ENCODE measurements at regions not wholly inside any gene's neighbourhood (a gene's known extent, or its start where the extent isn't known, plus 50 kb on each side); places are given as distances from the start of the nearest gene placed in this dataset.

DNA sequence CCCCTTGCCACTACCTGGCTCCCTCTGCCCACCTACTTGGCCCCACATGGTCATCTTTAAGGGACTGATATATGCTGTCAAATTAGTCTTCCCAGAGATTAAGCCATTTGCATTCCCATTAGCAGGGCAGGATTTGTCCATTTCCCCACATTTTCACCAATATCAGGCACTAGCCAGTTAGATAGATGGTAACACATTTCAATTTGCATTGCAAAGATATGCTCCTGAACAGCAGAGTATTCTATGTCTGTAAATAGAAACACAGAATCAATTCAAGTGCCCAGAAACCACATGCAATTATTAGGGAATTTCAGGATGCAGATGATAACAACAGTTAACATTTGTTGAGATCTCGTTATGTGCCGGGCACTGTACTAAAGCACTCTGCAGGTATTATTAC, 92.6 kb upstream of the IL12B start:
- DNase-seq, result no peak

DNA sequence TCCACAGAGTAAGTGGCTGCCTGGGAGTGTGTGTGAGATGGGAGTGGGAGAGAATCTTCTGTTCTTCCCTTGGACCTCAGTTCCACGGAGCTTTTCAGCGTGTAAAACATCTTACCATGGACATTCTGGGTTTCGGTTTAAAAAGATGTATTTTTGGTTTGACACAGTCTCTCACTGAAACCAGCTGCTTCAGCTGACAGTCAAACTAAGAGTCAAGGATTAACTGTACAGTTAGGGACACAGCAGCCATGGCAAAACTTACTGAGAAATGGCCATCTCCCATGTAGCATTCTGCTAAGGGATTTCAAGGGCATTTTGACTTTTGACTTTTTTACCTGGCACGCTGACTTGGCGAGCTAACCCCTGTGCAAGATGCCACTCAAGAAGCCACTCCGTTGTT, 93.8 kb upstream of the IL12B start:
- DNase-seq, result no peak

DNA sequence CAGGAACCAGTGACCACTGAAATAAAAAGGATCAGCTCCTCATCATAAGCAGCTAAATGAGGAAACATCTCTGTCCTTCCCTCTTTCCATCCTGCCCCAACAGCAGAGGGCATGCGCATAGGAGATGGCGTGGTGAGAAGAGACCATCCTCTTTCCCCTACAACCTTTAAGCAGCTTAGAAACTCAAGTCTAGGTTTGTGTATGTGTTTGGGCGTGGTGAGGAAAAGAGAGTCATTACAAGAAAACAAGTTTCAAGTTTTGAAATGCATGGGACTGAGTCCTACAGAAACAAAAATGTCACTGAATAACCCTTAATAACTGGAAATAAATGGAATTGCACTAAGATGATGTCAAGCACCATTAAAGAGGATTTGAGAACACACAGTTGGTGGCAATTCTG, 96.4 kb upstream of the IL12B start:
- DNase-seq, result no peak

DNA sequence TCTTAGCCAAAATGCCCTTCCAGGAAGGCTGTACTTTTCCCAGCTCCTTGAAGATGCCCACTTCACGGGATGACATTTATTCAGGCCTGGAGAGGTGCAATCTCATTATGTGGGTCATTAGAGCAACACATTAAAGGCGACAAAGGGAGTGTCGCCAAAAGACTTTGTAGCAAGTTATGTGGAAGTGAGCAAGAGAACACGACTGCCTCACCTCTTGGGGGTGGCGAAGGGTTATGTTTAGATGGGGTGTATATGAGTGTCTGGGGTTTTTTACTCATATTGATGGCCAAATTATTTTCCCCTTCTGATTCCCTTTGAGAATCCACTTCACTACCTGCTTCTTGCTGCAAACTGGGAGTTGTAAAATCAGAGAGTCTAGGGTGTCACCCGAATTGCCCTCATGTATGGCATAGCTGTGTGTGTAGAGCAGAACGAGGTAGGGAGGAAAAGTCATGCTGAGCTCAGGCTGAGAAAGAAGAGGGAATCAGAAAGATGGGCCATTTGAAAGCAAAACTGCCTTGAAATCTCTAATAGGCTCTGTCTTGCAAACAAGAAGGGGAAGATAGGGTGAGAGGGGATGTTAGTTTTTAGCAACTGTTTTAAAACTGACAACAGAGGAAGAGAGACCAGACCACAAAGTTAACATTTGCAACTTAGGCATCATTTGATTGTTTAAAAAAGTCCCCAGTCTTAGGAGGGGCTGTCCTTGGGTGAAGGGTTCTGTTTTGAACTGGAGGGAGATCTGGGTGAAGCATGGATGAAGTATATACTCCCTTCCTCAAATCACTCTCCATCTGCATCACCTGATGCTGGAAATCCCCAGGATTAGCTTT, 97.1 kb upstream of the IL12B start:
- peak in 2 of 4 experiments; percentile 4 to 25 for DNase-seq

DNA sequence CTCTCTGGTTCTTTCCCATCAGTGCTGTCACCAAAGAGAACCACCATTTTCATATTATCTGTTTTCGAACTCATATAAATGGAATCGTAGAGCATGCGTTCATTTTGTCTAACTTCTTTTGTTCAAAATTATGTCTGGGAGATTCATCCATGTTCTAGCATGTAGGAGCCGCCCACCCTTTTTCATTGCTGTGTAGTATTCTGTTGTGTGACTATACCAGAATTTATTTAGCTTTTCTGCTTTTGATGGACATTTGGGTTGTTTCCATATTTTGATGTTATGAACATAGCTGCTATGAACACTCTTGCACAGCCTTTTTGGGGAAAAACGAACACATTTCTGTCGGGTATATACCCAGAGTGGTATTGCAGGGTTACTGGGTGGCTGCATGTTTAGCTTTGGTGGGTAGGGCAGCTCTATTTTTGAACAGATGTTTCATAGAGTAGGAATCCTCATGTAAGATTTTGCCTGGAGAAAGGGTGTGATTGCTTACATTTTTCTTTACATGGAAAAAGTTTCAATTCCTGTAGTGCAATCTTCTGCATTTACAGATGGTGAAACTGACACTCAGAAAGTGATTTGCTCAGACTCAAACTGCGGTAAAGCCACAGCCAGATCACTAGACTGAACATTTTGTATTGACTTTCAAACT, 100.2 kb upstream of the IL12B start:
- DNase-seq, result no peak

DNA sequence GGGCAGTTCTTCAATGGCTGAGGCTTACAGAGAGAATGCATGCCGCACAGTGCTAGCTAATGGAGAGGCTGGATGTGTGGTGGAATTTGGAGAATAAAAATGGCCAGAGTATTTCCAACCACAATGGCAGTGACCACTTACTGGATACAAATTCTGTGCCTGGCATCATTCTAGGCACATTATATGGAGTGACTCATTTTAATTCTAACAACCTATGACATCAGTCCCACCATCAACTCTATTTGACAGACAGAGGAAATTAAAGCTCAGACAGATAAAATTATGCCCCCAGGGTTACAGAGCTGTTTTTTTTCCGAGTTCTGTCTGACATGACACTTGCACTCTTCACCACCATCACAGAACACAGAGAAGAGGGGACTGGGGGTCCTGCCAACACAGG, 105.6 kb upstream of the IL12B start:
- DNase-seq, result no peak

DNA sequence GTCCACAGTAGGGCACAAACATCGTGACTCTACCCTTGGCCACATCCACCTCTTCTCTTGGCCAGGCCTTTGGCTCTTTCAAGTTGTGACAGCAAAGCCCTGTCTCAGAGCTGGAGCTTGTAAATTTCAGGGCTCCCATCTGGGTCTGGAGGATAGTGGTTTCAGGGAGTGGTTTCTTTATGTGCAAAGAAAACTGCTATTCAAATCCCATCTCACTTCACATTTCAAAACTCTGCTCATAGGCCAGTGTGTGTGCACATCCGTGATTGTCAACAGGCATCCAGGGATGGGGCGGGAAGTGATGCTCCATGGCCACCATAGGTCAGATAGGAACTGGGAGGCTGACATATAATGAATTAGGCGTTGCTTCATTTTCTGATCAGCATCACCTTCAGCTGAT, 107.8 kb upstream of the IL12B start:
- DNase-seq, result no peak

DNA sequence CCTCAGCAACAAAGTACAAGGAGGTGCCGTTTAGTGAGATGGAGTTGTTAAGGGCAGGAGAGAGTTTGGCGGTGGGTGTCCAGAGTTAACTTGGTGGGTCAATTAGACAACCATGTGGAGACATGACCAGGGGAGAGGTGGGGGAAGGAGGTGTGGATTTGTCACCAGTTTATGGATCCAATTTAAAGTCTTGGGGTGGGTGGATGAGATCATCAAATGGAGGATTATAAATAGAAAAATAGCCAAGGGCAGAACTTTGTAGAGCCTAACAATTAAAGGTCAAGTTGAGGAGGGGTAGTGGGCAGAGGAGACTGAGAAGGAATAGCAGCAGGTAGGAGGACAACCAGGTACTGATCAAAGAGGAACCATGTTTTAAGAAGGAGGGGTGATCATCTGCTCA, 108.7 kb upstream of the IL12B start:
- no peak for DNase-seq

DNA sequence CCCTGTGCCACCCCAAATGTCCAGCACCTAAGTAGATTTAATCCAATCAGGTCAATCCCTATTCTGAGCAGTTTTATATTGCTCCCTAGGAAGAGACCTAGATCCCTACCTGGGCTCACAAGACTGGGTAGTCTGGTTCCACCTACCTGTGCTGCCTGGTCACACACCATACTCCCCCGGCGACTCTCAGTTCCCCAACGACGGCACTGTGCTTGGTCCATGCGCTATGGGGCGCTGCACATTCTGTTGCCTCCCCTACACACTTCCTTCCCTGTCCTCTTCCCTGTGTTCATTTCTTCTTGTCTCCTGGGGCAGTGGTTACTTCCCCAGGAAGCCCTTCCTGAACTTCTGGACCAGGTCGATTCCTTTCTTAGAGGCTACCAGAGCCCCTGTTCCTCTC, 109.9 kb upstream of the IL12B start:
- no peak for DNase-seq

DNA sequence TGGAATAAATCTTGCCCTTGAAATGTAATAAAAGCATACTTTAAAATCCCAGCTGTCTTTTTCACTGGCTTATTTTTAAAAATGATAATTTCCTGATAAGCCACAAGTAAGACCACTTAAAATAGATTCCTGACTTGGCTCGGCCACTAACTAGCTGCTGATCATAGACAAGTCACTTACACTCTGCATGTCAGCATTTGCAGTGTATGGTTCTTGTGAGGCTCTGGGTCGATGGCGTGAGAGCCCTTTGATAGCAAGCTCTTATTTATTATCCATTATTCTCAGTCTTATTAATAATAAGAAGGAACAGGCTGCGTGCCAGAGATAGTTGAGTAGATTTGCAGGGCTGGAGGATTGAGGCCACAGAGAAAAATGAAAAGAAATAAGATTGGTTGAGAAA, 110.7 kb upstream of the IL12B start:
- no peak for DNase-seq

DNA sequence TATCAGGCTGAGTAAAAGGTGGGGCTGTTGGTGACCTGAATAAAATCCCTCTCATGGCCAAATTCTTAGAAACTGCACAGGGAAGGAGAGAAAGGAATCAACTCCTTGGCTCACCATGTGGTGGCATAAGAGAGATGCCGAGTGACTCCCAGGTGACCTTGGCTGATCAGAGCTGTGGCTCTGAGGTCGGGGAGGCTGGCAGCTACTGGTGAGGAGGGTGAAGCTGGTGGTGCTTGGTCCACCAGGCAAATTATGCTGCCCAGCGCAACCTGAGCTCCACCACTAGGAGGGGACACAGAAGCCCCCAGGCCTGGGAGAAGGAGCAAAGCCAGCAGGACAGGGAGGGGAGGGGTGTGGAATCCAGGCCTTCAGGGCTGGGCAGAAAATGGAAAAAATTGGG, 111.2 kb upstream of the IL12B start:
- no peak for DNase-seq

DNA sequence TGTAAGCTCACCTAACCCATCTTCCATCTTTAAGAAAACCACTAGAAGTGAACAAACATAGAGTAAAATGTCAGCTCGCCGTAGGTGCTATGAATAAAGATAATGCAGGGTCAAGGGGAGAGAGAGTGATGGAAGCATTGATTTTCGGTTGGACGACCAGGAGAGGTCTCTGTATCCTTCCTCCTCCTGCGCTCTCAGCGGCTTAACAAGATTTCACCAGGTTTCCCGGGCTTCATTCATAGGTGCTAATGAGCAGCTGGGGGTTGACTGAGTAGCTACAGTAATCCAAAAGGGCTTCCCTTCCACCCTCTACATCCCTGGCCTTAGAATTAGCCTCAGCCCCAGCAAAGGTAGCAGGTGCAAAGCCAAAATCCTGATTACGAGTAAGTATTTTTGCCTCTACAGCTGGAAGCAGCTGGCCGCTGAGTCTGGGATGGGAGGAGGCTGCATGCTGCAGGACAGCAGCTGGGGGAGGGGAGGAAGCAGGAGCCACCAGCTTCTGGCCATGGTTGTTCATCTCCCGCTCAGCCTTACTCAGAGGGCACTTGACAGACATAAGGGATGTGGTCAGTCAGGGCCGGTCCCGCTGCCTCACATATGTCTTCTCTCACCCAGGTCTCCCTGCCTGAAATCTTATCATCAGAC, 112.0 kb upstream of the IL12B start:
- no peak for DNase-seq

DNA sequence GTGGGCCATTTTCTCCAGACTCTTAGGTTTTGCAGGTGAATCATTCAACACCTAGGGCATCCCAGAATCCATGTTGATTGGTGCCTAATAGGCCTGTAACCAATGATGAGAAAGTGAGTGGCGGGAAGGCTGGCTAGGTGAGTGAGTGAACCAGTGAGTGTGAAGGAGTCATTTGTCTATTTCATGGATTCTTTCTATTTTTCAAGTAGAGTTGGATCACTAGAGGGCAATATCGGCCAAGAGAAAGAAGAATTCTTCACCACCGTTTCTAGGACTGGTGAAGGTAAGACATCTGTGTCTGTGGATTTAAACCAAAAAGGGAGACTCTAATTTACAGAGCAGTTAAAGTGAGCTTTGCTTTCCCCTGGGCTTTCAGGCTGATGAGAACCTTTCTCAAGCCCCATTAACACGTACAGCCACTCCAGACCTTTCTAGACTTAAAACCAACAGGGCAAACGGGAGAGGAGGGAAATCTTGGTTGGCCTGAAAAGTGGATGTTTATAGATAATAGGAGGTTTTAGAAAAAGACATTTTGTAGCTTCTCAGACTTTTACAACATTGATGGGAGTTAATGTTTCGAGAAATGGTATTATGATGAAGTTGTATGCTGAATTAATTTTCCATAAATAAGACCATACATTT, 114.3 kb upstream of the IL12B start:
- DNase-seq, result peak; percentile 15 to 54 (median 31)

DNA sequence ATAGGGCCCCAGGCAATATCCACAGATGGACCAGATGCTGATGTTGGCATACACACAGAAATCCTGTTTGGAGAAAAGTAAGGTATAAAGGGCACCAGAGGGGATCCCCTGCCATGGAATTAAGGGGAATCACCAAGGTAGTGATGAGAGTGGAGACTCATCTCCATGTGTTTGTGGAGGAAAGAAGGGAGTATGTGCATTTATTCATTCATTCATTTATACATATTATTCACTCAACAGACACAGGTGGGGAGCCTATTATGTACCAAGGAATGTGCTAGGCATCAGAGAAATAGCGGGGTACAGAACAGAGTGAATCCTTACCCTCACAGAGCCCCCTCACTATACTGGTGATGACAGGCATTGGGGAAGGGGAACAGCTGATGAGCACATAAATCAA, 116.8 kb upstream of the IL12B start:
- DNase-seq, result no peak

DNA sequence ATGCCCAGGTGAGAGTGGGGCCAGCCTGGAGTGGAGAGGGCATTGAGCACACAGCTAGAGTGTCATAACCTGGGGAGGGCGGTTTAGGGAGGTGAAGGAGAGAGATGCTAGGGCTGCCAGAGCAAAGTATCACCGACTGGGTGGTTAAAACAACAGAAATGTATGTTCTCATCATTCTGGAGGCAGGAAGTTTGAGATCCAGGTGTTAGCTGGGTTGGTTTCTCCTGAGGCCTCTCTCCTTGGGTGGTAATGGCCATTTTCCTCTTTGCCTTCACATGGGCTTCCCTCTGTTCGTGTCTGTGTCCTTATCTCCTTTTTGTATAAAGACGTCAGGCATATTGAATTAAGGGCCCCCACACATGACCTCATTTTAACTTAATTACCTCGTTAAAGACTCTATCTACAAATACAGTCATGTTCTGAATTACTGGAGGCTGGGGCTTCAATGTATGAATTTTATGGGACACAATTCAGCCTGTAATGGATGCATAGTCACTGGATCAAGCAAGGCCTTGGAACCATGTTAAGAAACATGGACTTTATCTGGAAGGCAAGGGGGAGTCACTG, 118.6 kb upstream of the IL12B start:
- DNase-seq, result no peak

DNA sequence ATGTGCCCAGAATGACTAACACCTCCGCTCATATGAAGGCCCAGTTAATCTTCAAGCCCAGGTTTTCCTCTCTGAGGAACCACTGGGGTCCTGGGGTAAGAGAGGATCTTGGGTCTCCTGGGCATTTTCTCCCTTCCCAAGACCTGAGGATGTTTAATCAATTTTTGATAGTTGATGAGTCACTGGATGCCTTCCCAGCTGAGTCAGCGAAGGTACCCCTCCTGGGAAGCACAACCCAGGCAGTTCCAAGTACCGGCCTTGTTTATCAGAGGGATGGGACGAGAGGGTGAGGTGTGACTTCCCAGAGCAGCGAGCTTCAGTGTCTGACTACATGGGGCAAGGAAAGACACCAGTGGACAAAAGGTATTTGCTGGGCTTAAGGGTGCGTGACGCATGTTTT, 119.6 kb upstream of the IL12B start:
- DNase-seq, result no peak

DNA sequence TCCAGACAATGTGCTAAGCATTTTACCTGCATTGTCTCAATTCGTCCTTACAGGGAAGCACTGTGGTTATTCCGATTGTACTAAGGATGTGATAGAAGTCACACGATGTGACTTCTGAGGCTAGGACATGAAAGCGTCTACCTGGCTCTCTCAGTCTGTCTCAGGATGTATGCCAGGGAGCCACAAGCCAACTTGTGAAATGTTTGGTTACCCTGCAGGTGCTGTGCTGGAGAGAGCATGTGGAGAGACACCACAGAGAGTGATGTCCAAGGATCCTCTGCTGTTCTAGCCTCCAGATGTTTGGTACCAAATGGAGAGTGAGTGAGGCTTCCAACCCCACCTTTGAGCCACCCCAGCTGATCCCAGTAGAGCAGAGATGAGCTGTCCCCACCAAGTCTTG, 120.1 kb upstream of the IL12B start:
- DNase-seq, result no peak

DNA sequence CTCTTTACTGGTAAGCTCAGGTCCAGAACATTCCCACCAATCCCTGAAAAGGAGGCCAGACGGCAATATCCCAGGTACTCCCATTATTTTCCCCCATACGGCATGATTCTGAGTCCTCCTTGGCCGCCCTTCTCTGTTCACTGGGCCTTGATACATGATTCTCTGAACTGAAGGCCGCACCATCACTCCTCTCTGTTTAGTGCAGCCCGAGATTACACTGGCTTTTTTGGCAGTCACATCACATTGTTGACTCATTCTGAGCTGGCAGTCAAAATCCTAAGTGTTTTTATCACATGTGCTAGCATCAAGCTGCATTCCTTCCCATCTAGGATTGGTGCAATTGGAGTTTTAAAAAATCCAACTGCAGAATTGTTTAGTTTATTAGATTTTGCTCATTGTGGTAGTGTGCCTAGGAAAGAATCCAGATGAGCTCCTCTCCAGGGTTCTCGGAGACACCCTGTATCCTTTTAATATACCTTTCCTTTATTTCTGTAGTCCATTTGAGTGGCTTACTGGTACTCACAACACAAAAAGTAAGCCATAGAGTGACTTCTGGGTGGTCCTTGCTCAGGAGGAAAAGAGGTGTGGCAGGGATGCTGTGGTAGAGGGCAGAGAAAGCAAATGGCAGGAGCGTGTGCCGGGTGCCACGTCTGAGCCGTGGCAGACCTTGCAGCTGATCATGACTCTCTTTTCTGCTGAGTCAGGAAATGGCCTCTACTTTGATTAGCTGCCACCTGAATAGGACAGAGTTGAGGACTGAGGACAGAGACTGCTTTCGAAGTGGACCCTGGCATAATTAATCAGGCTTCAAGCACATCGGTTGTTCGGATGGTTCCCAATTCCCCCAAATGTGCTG, 121.1 kb upstream of the IL12B start:
- no peak for DNase-seq

DNA sequence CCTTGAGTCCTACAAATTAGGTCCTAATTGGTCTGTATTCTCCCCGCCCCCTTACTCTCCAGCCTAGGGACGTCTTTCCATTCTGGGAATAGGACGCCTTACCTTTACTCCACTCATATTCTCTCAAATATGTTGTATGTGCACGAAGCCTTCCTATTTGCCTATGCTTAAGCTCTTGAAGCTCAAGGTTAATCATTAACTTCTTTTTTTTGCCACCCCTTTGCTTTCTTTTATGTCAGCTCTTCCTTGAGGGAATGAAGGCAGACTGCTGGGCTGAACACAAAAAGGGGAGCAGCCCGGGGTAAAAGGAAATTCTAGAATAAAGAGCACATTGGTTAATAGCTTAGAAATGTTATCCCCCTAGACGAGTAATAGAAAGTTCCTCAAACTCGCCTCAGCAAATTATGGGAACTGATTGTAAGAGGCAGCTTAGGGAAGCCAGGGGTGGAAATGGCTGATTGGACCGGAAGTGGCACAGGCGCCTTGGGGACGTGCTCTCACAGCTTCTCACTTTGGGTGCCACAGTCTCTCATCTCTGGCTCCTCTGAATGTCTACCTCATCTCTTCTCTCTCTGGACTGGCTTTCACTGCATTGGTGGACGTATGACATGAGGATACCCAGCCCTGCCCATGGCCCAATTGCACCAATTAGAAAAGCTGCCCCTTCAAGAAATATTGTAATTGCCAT, 122.3 kb upstream of the IL12B start:
- DNase-seq, result no peak

DNA sequence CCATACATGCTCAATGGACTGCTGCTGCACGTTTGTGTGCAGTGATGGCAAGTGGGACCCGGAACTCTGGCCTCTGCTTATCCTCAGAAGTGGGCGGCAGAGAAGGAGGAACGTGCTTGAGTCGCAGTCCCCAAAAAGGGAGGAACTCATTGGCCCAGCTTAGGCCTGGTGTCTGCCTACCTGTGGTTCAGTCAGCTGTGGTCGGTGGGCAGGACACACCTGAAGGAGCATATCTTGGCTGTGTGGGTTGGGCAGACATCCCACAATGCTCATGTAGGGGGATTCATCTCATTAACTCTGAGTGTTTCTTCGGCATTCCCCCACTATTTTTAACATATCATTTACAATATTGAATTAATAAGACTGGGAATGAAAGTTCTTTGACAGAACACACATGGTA, 122.9 kb upstream of the IL12B start:
- no peak for DNase-seq

DNA sequence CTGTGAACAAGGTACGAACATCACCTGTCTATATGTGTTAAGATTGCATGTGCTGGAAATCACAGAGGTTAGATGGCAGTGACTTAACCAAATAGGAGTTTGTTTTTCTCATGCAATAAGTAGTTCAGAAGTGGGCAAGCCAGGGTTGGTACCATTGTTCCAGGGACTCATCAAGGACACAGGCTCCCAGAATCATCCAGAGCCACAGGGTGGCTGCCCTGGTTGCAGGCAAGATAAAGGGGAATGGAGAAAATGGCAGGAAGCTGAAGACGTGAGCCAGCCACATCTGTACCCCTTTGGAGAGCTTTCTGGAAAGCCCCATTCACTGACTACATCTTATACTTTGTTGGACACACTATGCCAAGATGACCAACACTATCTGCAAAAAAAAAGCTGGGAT, 126.0 kb upstream of the IL12B start:
- no peak for DNase-seq

Data from suppressor macrophage (primary cell).